Stimulated activated CD8-positive, alpha-beta memory T cell treated with anti-CD3 and anti-CD28 coated beads, Interleukin-7, amount 100 ng/mL, for 1 hour (primary cell): ENCODE measurements at regions not wholly inside any gene's neighbourhood (a gene's known extent, or its start where the extent isn't known, plus 50 kb on each side); places are given as distances from the start of the nearest gene placed in this dataset.

Experiments
- DNase-seq, 2 donors: peaks; one replicate each; pipeline ENCODE4 v3.0.0-alpha.2; 2020; ENCODE audit warnings: low read depth in 2 of 2

DNA sequence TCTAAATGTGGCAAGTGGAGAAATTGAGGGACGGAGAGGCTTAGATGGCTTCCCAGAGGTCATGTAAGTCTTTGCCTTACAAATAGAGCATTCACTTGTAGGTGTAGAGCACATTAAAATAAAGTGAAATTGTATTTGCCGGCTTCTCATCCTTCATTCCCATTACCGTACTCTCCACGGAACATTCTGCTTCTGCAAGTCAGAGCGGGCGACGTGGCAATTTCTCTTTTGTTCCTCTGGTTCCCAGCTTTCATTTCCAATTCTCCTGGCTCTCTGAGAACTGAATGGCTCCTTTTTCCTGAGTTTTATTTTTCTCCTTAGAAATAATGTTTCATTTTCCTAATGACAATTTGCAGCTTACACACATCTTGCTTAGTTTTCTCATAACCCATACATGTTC, 51.3 kb upstream of the PFKP start:
- no peak for DNase-seq

- DNase-seq, result no peak
These were observed 52.4 kb upstream of the PFKP start for GRCh38 chr10:3014968-3015367.

- no peak for DNase-seq
These were observed 55.1 kb upstream of the PFKP start for GRCh38 chr10:3012223-3012622.

DNA sequence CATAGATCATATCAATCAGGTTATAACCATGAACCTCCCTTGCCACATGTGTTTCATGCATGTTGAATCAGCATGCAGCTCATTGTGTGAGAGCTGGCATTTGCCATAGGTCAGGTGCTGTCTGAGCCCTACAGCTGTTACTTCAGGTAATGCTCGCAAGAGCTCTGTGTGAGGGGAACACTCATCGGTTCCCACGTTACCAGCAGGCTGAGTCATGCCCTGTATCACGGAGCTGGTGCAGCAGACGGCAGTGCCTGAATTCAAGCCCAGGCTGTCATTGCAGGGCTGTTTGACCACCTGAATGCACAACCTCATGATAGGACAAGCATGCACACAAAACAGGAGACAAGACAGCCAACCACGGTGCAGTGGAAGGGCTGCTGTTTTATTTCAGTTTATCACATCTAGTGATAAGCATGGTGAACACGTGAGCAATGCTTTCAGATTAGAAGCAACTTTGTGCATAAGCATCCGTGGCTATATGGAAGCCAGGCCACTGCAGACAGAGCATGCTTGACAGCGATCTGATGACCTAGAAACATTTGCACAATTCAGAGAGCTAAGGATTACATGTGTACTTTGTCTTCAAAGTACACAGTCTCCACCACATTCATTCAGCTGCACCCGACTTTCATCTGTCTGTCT, 56.4 kb upstream of the PFKP start:
- no peak for DNase-seq

GRCh38 chr10:3010334-3010733, 57.0 kb upstream of the PFKP start:
- no peak for DNase-seq

DNA sequence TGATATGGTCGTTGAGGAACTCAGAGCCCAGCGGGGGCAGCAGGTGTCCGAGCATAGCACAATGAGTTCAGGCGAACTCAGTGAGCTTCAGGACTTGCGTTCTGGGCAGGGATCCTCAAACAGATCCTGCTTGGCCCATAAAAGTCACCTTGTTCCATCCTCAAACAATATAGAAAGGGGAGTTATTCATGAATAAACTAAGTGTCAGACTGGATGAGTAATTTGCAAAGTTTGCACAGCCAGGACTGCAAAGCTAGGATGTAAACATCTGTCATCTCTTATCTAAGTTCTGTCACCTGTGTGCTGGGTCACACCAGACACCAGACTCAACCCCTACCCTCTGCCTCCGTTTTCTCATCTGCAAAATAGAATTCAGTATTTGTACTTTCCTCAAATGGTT, 58.0 kb upstream of the PFKP start:
- no peak for DNase-seq

- no peak for DNase-seq
These were observed 58.7 kb upstream of the PFKP start for GRCh38 chr10:3008518-3009195.

DNA sequence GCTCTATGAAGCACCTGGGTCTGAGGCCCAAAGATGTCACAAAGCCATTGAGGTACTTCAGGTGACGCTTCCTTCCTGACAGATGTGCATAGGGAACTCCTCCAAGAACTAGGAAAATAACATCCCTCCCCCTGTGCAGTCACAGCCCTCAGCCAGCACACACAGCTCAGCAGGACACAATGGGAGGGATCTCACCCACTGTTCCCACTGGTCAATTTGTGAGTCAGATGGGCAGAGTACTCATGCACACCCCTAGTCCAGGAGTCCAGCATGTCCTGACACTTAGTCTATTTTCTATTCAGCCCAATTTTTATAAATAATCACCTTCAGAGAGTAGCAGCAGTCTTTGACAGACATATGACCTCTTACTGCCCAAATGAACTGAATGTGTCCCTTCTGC, 60.7 kb upstream of the PFKP start:
- DNase-seq, result no peak

GRCh38 chr10:3006093-3006492, 61.3 kb upstream of the PFKP start:
- DNase-seq, result no peak

DNA sequence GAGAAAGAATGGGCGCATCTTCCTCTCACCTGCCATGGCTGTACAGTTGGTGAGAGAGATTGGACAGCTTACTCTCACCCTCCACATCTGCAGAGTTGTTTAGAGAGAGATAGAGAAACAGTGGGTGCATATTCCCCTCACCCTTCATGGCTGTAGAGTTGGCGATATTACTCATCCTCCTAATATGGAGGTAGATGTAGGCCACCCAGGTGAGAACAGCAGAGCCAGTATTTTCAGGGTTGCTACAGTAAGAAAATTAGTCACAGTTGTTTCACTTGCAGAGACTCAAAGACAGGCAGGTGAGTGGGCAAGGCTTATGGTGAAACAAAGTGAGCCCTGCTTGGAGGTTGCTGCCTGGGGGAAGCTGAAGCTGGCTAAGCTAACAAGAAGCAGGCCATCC, 65.0 kb upstream of the PFKP start:
- no peak for DNase-seq

- DNase-seq, result no peak
These were observed 67.3 kb upstream of the PFKP start for GRCh38 chr10:3000048-3000447.

DNA sequence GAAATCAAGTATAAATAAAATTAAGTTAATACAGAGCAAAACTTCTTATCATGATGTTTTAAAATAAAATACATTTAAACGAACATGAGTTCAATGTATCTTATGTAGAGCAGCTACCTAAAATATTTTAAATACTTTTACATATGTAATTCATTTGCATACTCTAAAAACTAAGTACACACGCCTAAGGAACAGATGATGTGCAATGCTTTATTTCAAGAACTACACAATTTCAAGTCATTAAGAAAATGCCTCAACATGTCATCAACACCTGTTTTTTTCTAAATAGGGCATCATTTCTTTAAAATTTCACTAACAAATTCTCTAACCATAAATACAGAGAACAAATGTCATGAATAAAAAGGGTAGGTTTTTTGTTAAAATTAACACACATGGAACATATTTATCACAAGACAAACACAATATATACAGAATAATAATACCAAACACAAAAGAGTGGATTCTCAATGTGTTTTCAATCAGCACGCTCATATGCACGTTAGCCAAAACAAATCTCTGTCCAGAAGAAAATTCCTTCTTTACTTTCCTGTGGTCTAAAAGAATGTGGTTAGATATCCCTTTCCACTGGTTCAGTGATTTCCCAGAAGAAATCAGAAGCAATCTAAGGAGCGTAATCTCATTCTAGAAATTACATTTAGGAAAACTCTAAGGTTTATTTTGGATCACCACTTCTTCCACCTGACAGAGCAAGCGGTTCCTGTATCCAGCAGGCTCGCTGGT, 73.0 kb upstream of the PFKP start:
- DNase-seq, result no peak

DNA sequence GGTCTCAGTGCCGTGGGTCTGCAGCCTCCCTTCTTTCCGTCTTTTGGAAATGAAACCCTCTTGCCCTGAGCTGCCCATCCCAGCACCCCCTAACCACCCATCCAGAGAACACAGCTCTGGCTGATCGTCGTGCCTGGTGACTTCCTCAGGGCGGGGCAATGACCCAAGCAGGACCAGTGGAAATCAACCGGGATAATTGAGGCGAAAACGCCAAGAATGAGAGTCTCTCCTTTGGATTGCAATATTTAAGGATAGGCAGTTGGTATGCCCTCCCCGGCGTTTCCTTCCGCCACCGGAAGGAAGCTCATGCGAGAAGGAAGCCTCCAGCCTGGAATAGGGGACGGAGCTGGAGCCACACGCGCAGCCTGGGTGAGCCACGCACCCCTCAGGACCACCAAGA, 73.7 kb upstream of the PFKP start:
- DNase-seq, result no peak

GRCh38 chr10:2992401-2993198, 74.7 kb upstream of the PFKP start:
- no peak for DNase-seq

DNA sequence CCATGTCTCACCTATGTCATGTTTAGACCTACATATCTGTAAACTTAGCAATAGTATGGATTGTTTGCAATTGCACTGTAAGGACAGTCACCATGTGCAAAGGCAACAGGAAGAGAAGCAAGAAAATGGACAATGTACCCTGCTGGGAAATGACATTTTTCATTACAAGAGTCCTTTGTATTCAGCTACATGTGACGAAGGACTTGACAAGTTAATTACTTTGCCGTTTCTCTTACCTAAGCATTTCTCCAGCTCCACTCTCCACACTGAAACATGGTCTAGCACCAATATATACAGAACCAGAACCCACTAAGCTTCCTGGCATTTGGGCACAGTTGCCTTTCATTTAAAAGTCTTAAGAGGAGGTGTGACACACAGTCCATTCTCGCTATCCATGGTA, 76.6 kb upstream of the PFKP start:
- DNase-seq, result no peak

DNA sequence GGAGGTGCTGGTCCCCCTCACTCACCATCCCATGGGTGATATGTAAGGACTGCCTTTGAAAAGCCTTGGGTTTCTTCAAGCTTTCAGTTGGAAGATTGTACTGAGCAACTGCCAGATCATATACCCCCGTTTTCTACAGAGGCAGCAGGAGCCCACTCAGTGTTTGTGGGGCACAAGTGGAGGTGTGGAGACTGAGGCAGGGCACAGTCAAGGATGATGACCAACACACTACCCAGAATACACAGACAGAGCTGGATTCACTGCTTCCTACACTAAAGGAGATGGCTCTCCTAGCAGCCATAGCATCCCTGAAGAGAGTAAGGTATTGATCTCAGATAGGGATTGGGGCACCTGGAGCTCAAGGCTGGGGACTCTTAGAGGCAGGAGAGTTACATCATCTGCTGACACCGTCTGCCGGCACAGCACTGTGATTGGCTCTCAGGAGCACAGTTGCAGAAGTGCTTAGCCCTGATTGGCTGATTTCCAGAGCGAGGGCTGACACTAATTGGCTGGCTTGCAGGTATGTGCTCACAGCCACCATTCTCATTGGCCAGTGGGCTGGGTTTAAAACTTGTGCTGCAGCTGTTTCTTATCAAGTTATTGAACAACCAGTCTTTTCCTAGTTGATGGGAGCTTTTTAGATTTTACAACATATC, 77.9 kb upstream of the PFKP start:
- DNase-seq, result no peak

DNA sequence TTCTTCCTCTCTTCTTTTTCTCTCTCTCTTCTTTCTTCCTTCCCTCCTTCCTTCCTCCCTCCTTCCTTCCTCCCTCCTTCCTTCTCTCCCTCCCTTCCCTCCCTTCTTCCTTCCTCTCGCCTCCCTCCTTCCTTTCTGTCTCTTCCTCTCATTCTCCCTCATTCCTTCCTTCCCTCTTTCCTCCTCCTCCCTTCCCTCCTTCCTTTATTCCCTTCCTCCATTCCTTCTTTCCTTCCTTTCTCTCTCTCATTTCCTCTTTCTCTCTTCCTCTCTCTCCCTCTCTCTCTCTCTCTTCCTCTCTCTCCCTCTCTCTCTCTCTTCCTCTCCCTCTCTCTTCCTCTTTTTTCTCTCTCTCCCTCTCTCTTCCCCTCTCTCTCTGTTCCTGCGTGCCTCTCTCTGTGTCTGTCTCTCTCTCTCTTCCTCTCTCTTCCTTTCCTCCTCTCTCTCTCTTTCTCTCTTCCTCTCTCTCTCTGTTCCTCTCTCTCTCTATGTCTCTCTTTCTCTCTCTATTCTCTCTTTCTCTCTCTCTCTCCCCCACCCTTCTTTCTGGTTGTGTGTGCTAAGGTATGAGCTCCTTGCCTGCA, 80.1 kb upstream of the PFKP start:
- no peak for DNase-seq

GRCh38 chr10:2986391-2986801, 81.0 kb upstream of the PFKP start:
- DNase-seq, result no peak

DNA sequence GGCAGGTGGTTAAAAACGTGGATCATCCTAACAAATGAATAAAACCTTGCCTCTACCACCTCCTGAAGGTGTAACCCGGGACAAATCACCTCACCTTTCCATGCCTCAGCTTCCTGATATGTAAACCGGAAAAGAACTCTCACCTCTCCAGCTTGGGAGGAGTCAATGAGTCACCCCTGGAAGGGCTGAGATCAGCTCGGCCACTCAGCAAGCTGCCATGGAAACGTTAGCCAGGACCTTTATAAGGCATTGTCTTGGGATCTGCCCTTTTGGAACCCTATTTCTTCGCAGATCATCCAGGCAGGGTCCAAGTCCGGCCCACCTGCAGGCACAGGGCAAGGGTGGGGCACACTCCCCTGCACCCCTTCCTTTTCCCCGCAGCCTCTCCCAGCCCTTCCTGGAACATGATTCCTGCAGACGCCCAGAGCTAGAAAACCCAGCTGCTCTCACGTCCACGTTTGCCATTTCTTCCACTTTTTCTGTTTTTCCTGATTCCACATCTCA, 81.6 kb upstream of the PFKP start:
- DNase-seq, result no peak

- no peak for DNase-seq
These were observed 82.7 kb upstream of the PFKP start for GRCh38 chr10:2984682-2985081.

- DNase-seq, result no peak
These were observed 85.2 kb upstream of the PFKP start for GRCh38 chr10:2982146-2982545.
